ENCODE measurements at regions not wholly inside any gene's neighbourhood (a gene's known extent, or its start where the extent isn't known, plus 50 kb on each side); places are given as distances from the start of the nearest gene placed in this dataset.

DNA sequence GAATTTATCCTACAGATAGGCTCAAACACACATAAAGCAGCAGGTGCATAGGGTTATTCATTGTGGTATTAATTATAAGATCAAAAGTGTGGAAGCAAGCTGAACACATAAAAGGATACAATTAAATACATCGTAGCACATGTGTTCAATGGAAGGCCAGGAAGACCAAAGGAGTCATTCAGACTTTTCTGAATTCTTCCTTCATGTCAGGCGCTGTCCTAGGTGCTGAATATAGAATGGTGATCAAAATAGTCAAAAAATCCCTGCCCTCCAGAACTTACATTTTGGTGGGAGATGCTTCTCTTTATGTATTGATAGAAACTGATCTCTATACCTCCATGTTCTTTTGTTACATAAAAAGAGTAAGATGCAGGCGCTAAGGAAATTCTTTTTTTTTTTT lies 439.0 kb upstream of the ASIC2 start:
- no peak overlapping the region for H3K27ac ChIP-seq
- no peak for ATAC-seq
- no peaks in the 10 kb centered on the region for H3K36me3 ChIP-seq
- TF ChIP-seq POLR2A (IDR thresholded peaks at IDR 0.05) (no peak), EP300 (IDR thresholded peaks at IDR 0.05) (no peak), POLR2AphosphoS5 (IDR thresholded peaks at IDR 0.05) (no peak), CTCF (IDR thresholded peaks at IDR 0.05) (no peak)
- H3K4me1 ChIP-seq, result no peaks in the 10 kb centered on the region
- peaks cover 75% of the 10 kb centered on the region for H3K27me3 ChIP-seq
- WGBS, 2 donors (ENCODE audit: low coverage in 1 of 2), result 13 to 31% methylated on average over 2 to 3 of the region's 3 CpGs
- H3K9me3 ChIP-seq, result peaks cover 0 to 11% (median 0%) of the 10 kb centered on the region in 3 donors
- no peak overlapping the region for H3K4me3 ChIP-seq

DNA sequence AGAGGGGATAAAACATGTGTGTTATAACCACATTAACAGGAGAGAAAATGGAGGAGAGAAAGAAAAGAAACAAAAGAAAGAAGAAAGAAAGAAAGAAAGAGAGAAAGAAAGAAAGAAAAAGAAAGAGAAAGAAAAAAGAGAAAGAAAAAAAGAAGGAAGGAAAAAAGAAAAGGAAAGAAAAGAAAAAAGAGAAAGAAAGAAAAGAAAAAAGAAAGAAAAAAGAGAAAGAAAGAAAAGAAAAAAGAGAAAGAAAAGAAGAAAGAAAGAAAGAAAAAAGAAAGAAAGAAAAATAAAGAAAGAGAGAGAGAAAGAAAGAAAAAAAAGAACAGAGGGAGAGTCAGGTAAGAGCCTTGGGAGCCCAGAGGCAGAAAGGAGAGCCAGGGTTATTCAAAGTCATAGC lies 446.6 kb upstream of the ASIC2 start:
- no peak for ATAC-seq
- peaks cover 57% of the 10 kb centered on the region for H3K27me3 ChIP-seq
- no peak overlapping the region for H3K27ac ChIP-seq
- H3K4me3 ChIP-seq, result no peak overlapping the region
- no peak for TF ChIP-seq POLR2AphosphoS5 (IDR thresholded peaks at IDR 0.05)
- no peak for TF ChIP-seq CTCF (IDR thresholded peaks at IDR 0.05)
- no peak for TF ChIP-seq EP300 (IDR thresholded peaks at IDR 0.05)
- no peak for TF ChIP-seq POLR2A (IDR thresholded peaks at IDR 0.05)
- peaks cover 0 to 1% (median 0%) of the 10 kb centered on the region in 3 donors for H3K9me3 ChIP-seq
- H3K36me3 ChIP-seq, result no peaks in the 10 kb centered on the region
- no peaks in the 10 kb centered on the region for H3K4me1 ChIP-seq

- Histone ChIP-seq H3K27ac (no peak overlapping the region), H3K9me3 (no peaks in the 10 kb centered on the region), H3K27me3 (peaks cover 50% of the 10 kb centered on the region), H3K36me3 (no peaks in the 10 kb centered on the region), H3K4me3 (no peak overlapping the region), H3K4me1 (no peaks in the 10 kb centered on the region)
- no peak for ATAC-seq
- TF ChIP-seq POLR2A (IDR thresholded peaks at IDR 0.05) (no peak), CTCF (IDR thresholded peaks at IDR 0.05) (no peak), EP300 (IDR thresholded peaks at IDR 0.05) (no peak), POLR2AphosphoS5 (IDR thresholded peaks at IDR 0.05) (no peak)
- 14 to 42% methylated on average over 1 to 3 of the region's 3 CpGs for WGBS, 2 donors (ENCODE audit: low coverage in 1 of 2)
Observed at GRCh38 chr17:33745047-33745760, 452.1 kb upstream of the ASIC2 start.

DNA sequence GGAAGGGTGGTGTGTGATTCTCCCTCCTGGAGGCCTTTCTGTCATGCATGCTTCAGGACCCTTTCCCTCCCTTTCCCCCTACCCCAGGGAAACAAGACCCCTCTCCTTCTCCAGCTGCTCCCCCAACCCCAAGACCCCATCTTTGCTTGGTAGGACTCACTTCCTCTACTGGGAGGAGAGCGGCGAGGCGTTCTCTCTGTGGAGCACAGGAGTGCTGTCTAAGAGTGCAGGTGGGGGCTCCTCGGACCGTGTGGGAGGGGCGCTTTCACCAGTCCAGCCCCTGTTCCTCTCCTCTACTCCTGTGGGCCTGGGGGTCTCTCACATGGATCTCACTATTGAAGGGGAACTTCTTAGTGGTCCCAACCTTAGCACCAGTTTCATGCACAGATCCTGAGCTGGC lies 456.1 kb upstream of the ASIC2 start:
- Histone ChIP-seq H3K27ac (no peak overlapping the region), H3K27me3 (peaks cover 65% of the 10 kb centered on the region), H3K4me1 (peaks cover 0 to 7% (median 4%) of the 10 kb centered on the region in 3 donors), H3K4me3 (no peak overlapping the region), H3K9me3 (no peaks in the 10 kb centered on the region), H3K36me3 (no peaks in the 10 kb centered on the region)
- no CpG with 5 or more reads among the region's 6 CpGs for WGBS, 2 donors (ENCODE audit: low coverage in 1 of 2)
- no peak for TF ChIP-seq POLR2A (IDR thresholded peaks at IDR 0.05)
- TF ChIP-seq POLR2AphosphoS5 (IDR thresholded peaks at IDR 0.05), result no peak
- TF ChIP-seq EP300 (IDR thresholded peaks at IDR 0.05), result no peak
- no peak for ATAC-seq

- Histone ChIP-seq H3K4me3 (no peak overlapping the region), H3K27me3 (peaks cover 78% of the 10 kb centered on the region), H3K4me1 (peaks cover 0 to 7% (median 4%) of the 10 kb centered on the region in 3 donors), H3K9me3 (peaks cover 0 to 13% (median 0%) of the 10 kb centered on the region in 3 donors), H3K36me3 (no peaks in the 10 kb centered on the region), H3K27ac (no peak overlapping the region)
- TF ChIP-seq POLR2AphosphoS5 (IDR thresholded peaks at IDR 0.05), result no peak
- no peak for TF ChIP-seq EP300 (IDR thresholded peaks at IDR 0.05)
- TF ChIP-seq CTCF (IDR thresholded peaks at IDR 0.05), result peak; percentile 67 to 94 (median 86)
- no peak for TF ChIP-seq POLR2A (IDR thresholded peaks at IDR 0.05)
- WGBS, 2 donors (ENCODE audit: low coverage in 1 of 2), result 2 to 3% methylated on average over 12 to 13 of the region's 13 CpGs
- ATAC-seq, result no peak
Observed at GRCh38 chr17:33750943-33751701, 458.0 kb upstream of the ASIC2 start.

Data from gastroesophageal sphincter (tissue), 4 donors.